Endometrial microvascular endothelial cells (primary cell): ENCODE measurements at regions not wholly inside any gene's neighbourhood (a gene's known extent, or its start where the extent isn't known, plus 50 kb on each side); places are given as distances from the start of the nearest gene placed in this dataset.

Experiments used
- in situ Hi-C: cut with HindIII; loops from 2 replicates; pipeline ENCODE4 v1.10.0; 2017; ENCODE audit warnings: low sequenced_read_pairs, low pct_unique_long_range_greater_than_20kb; ENCODE audit errors: inconsistent ontology term

DNA sequence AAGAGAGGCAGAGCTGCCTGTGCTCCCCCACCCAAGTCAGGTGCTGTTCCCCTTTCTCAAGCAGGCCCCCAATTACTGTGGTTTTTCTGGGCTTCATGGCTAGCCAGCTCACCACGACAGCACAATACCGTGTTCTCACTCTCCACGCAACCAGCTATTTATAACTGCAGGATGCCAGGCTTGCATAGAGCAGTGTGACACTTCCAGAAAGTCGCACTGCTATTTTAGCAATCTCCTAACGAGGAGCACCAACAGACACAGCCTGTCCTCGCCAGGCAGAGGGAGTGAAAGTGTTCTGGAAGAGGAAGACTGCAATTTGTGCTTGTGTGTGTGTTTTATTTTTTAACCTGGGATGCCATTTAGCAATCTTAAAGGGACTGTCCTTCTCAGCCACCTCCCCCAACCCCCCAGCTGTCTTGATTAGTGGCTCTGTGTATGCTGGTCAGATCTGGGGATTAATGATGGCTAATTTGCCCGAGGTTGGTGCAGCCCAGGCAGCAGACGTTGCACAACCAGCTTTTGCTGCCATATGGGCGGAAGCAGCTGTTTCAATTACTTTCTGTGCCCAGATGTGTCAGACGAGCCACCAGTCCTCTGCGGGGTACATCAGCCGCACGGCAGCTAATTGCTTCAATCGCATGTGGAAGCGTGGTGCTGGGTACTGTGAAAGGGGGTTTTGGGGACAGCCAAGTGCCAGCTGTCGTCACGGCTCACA, 268.0 kb upstream of the ARRDC4 start:
- in situ Hi-C loops: no loop called here

DNA sequence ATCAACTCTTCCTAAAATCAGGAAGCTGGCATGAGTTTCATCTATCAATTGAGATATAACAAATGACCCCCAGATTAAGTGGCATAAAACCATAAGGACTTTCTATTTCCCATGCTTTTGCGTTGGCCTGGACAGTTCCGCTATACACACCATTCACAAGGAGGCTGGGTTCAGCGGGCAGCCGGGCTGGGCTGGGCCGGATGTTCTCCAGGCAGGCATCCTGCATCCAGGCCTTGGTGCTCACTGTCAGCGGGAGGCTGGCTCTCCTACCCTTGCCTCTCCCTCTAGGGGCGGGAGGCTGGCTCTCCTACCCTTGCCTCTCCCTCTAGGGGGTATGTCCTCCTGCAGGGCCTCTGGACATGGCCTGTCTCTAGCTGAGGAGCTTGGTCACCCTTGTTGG, 266.0 kb upstream of the ARRDC4 start:
- in situ Hi-C loops: no loop called here

DNA sequence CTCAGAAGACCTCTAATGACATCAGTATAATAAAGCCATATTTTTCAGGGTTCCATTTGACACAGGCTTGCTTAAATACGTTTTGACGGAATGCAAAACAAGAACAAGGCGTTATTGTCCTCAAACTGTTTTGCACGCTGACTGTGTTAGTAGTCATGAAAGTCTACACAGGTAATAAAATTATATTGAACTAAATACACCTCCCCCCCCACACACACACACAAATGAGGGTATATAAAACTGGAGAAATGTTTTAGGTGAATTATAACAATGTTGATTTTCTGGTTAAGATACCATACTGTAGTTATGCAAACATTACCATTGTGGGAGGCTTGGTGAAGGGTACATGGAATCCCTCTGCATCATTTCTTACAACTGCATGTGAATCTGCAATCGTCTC, 257.1 kb upstream of the ARRDC4 start:
- in situ Hi-C loops: no loop called here

DNA sequence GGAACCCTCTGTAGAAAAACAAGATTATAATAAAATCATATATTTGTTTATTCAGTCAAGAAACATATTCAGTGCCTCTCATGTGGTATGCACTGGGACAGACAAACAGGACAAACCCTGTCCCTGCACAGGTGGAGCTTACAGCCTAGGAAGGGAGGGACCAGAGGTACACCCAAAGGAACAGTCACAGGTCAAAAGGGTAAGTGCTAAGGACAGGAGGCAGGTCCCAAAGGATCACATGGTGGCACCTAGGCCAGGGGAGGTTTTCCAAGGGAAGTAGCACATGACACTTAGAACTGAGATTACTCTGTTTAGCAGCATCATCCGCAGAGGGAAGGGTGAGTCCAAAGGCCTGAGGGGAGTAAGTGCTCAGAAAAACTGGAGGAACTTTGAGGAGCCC, 254.4 kb upstream of the ARRDC4 start:
- in situ Hi-C loops: no loop called here

- in situ Hi-C loops: no loop called here
Measured at GRCh38 chr15:97708252-97708651, 252.3 kb upstream of the ARRDC4 start.

GRCh38 chr15:97712530-97712929, 248.0 kb upstream of the ARRDC4 start:
- in situ Hi-C loops: no loop called here

- in situ Hi-C loops: no loop called here
Measured at GRCh38 chr15:97717806-97718205, 242.7 kb upstream of the ARRDC4 start.

GRCh38 chr15:97718509-97718908, 242.0 kb upstream of the ARRDC4 start:
- in situ Hi-C loops: no loop called here

DNA sequence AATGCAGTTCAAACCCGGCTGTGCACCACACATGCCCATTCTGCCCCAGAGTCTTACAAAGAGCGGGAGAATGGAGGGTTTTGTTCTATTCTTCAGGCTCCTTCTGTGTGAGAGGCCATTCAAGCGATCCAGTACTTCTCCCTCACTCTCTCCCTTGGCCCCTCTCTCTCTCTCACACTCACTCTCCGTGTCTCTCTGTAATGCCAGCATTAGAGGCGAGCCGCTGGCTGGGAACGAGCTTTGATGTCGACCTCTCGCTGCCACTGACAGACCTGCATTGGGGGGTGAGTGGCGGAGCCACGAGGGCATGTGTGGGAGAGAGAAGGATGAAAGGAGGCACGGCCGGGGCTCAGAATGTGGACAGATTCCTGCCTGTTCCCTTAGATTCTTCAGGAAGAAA, 231.7 kb upstream of the ARRDC4 start:
- in situ Hi-C loops: no loop called here

DNA sequence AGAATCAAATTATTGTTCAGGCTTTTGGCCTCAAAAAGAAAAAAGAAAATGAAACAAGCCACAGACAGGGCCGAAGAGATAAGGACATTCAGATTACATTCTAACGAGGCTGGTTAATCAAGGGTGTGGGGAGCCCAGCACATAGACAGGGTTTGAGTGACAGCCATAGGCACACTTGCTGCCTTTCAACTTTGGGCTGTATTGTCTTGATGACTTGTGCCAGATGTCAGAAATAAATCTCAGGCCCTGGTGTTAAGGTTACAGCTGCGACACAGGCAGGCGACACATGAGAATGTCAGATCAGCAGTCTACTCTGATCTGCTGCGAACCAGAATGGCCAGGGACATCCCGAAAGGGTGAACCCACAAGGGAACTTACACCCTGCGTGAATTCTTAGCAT, 231.2 kb upstream of the ARRDC4 start:
- in situ Hi-C loops: no loop called here

DNA sequence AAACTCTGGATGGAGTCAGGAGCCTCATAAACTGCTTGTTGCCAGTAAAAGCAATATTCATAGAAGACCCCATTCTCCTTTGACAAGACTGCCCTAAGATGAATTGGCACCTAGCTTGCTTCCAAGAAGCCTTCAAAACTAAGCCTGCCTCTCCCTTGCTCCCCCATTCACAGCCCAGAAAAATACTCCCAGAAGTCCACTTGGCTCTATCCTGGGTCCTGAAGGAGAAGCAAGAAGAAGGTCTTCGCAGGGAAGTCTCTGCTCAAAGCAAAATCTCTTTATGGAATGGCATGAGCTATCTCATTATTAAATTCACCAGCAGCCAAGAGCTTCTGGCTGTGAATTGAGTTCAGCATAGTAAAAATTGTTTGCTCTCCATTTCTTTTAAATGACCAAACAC, 230.2 kb upstream of the ARRDC4 start:
- in situ Hi-C loops: no loop called here

- in situ Hi-C loops: no loop called here
Measured at GRCh38 chr15:97731859-97732258, 228.6 kb upstream of the ARRDC4 start.

- in situ Hi-C loops: no loop called here
Measured at GRCh38 chr15:97733373-97733772, 227.1 kb upstream of the ARRDC4 start.

- in situ Hi-C loops: no loop called here
Measured at GRCh38 chr15:97736748-97737147, 223.8 kb upstream of the ARRDC4 start.

GRCh38 chr15:97745481-97746071, 214.9 kb upstream of the ARRDC4 start:
- in situ Hi-C loops: no loop called here

GRCh38 chr15:97747342-97747741, 213.2 kb upstream of the ARRDC4 start:
- in situ Hi-C loops: no loop called here

GRCh38 chr15:97748576-97748975, 211.9 kb upstream of the ARRDC4 start:
- in situ Hi-C loops: no loop called here

DNA sequence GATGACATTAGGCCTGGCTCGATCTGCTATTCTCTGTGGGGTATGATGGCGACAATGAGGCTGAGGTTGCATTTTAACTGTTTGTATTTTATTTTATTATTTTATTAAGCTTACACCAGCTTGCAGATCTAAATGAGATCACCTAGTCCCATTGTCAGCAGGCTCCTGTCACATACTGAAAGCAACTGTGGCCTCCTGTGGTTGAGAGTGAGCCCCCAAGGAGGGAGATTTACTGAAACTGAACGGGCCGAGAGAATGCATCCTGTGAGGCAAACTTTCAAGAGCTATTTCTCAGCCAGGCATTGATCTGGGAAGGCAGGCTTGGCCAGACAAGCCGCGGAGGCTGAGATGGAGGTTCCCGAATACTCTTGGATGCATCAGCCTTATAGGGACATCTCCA, 210.4 kb upstream of the ARRDC4 start:
- in situ Hi-C loops: no loop called here

DNA sequence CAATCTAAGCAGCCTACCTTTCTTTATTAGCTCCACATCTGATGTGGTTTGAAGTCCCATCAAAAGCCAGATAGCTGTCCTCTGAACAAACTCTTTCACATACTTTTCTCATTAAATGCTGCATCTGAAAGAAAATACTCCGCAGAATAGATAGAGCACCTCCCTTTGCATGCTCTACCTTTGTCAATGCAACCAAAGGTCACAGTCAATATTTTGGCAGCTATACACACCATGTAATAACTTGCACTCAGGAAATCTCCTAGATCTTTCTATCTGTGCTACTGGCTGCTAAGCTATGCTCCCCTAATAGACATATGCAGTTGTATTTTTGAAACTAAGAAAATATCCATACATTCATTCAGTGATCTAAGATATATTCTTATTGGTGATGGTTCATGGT, 204.8 kb upstream of the ARRDC4 start:
- in situ Hi-C loops: no loop called here

- in situ Hi-C loops: no loop called here
Measured at GRCh38 chr15:97759363-97759762, 201.1 kb upstream of the ARRDC4 start.

DNA sequence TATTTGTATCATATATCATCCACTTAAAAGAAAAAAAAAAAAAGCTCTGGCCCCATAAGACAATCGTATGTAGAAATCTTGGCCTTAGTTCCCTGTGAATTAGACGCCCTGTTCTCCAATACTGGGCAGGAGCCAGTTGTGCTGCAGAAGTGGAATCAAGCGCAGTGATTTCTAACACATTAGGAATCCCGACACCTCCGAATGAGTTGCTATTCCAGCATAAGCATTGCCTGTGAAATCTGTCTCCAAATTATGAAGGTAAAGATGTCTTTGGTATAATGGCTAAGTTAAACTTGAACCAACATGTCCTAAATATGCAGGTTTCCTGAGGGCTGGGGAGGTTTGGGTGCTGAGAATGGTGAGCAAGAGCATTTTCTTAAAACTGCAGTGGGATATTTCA, 199.4 kb upstream of the ARRDC4 start:
- in situ Hi-C loops: no loop called here
